Femur (tissue), 1 donor: ENCODE measurements at regions not wholly inside any gene's neighbourhood (a gene's known extent, or its start where the extent isn't known, plus 50 kb on each side); places are given as distances from the start of the nearest gene placed in this dataset.
"Not testable (repeated sequence)": the region's sequence is repeated elsewhere in the genome, so short reads cannot be mapped to it uniquely, and the experiment has no call there.

ENCODE experiments used
- DNase-seq: peaks from one replicate; pipeline ENCODE4 v3.0.0-alpha.2; 2017

GRCh38 chr17:70886648-70887047 is 717.3 kb downstream of the KCNJ2 start:
- no peak for DNase-seq

- DNase-seq: no peak
Observed at GRCh38 chr17:70888324-70888723, 719.0 kb downstream of the KCNJ2 start.

- DNase-seq: no peak
Observed at GRCh38 chr17:70891306-70891705, 722.0 kb downstream of the KCNJ2 start.

- DNase-seq: no peak
Observed at GRCh38 chr17:70892527-70892926, 723.2 kb downstream of the KCNJ2 start.

- DNase-seq: no peak
Observed at GRCh38 chr17:70896843-70897242, 727.5 kb downstream of the KCNJ2 start.

GRCh38 chr17:70897446-70897845 is 728.1 kb downstream of the KCNJ2 start:
- no peak for DNase-seq

GRCh38 chr17:70901870-70902269 is 732.5 kb downstream of the KCNJ2 start:
- DNase-seq: no peak

- DNase-seq: peak; percentile 20
Observed at GRCh38 chr17:70905796-70906195, 736.5 kb downstream of the KCNJ2 start.

GRCh38 chr17:70906808-70907207 is 737.5 kb downstream of the KCNJ2 start:
- no peak for DNase-seq

GRCh38 chr17:70912716-70913485 is 743.6 kb downstream of the KCNJ2 start:
- DNase-seq: no peak

- DNase-seq: no peak
Observed at GRCh38 chr17:70916469-70916868, 747.1 kb downstream of the KCNJ2 start.

- DNase-seq: no peak
Observed at GRCh38 chr17:70919241-70919640, 749.9 kb downstream of the KCNJ2 start.

- DNase-seq: no peak
Observed at GRCh38 chr17:70920416-70920815, 751.1 kb downstream of the KCNJ2 start.

- no peak for DNase-seq
Observed at GRCh38 chr17:70922268-70922667, 752.9 kb downstream of the KCNJ2 start.

GRCh38 chr17:70924776-70925175 is 755.4 kb downstream of the KCNJ2 start:
- no peak for DNase-seq

GRCh38 chr17:70929226-70929625 is 759.9 kb downstream of the KCNJ2 start:
- no peak for DNase-seq

- no peak for DNase-seq
Observed at GRCh38 chr17:70934231-70934630, 764.9 kb downstream of the KCNJ2 start.

GRCh38 chr17:70934835-70935234 is 765.5 kb downstream of the KCNJ2 start:
- DNase-seq: no peak

- no peak for DNase-seq
Observed at GRCh38 chr17:70936724-70937123, 767.4 kb downstream of the KCNJ2 start.

GRCh38 chr17:70938336-70938735 is 769.0 kb downstream of the KCNJ2 start:
- peak; percentile 19 for DNase-seq

- no peak for DNase-seq
Observed at GRCh38 chr17:70945386-70945785, 776.1 kb downstream of the KCNJ2 start.

- no peak for DNase-seq
Observed at GRCh38 chr17:70947215-70947614, 777.9 kb downstream of the KCNJ2 start.

- no peak for DNase-seq
Observed at GRCh38 chr17:70947636-70948565, 778.6 kb downstream of the KCNJ2 start.

- not testable (repeated sequence) for DNase-seq
Observed at GRCh38 chr17:70953140-70953539, 783.8 kb downstream of the KCNJ2 start.
